ENCODE measurements at regions not wholly inside any gene's neighbourhood (a gene's known extent, or its start where the extent isn't known, plus 50 kb on each side); places are given as distances from the start of the nearest gene placed in this dataset.

- peaks cover 22% of the 10 kb centered on the region for H3K27me3 ChIP-seq (ENCODE audit: control insufficient read depth, insufficient read depth, low read length)
- H3K4me1 ChIP-seq (ENCODE audit: control insufficient read depth, insufficient read depth, low read length): peaks cover 6% of the 10 kb centered on the region
- no peaks in the 10 kb centered on the region for H3K36me3 ChIP-seq (ENCODE audit: control insufficient read depth, insufficient read depth, low read length)
- no peaks in the 10 kb centered on the region for H3K9me3 ChIP-seq (ENCODE audit: control insufficient read depth, insufficient read depth, low read length)
- H3K4me3 ChIP-seq (ENCODE audit: low read depth, low read length): no peak overlapping the region
- no peak overlapping the region for H3K9ac ChIP-seq (ENCODE audit: low read depth, low read length)
These were observed 412.3 kb downstream of the RNF144A start for GRCh38 chr2:7329465-7329864.

GRCh38 chr2:7333189-7333765 is 416.1 kb downstream of the RNF144A start:
- no peak overlapping the region for H3K4me3 ChIP-seq (ENCODE audit: low read depth, low read length)
- H3K4me1 ChIP-seq (ENCODE audit: control insufficient read depth, insufficient read depth, low read length): no peaks in the 10 kb centered on the region
- no peaks in the 10 kb centered on the region for H3K27me3 ChIP-seq (ENCODE audit: control insufficient read depth, insufficient read depth, low read length)
- no peak overlapping the region for H3K9ac ChIP-seq (ENCODE audit: low read depth, low read length)
- no peaks in the 10 kb centered on the region for H3K9me3 ChIP-seq (ENCODE audit: control insufficient read depth, insufficient read depth, low read length)
- no peaks in the 10 kb centered on the region for H3K36me3 ChIP-seq (ENCODE audit: control insufficient read depth, insufficient read depth, low read length)

GRCh38 chr2:7333960-7334493 is 416.8 kb downstream of the RNF144A start:
- H3K9me3 ChIP-seq (ENCODE audit: control insufficient read depth, insufficient read depth, low read length): no peaks in the 10 kb centered on the region
- no peaks in the 10 kb centered on the region for H3K27me3 ChIP-seq (ENCODE audit: control insufficient read depth, insufficient read depth, low read length)
- H3K36me3 ChIP-seq (ENCODE audit: control insufficient read depth, insufficient read depth, low read length): no peaks in the 10 kb centered on the region
- no peak overlapping the region for H3K9ac ChIP-seq (ENCODE audit: low read depth, low read length)
- H3K4me1 ChIP-seq (ENCODE audit: control insufficient read depth, insufficient read depth, low read length): no peaks in the 10 kb centered on the region
- no peak overlapping the region for H3K4me3 ChIP-seq (ENCODE audit: low read depth, low read length)

- no peak overlapping the region for H3K4me3 ChIP-seq (ENCODE audit: low read depth, low read length)
- no peaks in the 10 kb centered on the region for H3K9me3 ChIP-seq (ENCODE audit: control insufficient read depth, insufficient read depth, low read length)
- no peaks in the 10 kb centered on the region for H3K27me3 ChIP-seq (ENCODE audit: control insufficient read depth, insufficient read depth, low read length)
- H3K4me1 ChIP-seq (ENCODE audit: control insufficient read depth, insufficient read depth, low read length): no peaks in the 10 kb centered on the region
- H3K9ac ChIP-seq (ENCODE audit: low read depth, low read length): no peak overlapping the region
- H3K36me3 ChIP-seq (ENCODE audit: control insufficient read depth, insufficient read depth, low read length): no peaks in the 10 kb centered on the region
These were observed 421.7 kb downstream of the RNF144A start for GRCh38 chr2:7338961-7339360.

GRCh38 chr2:7346336-7346735 is 429.1 kb downstream of the RNF144A start:
- Histone ChIP-seq H3K36me3 (ENCODE audit: control insufficient read depth, insufficient read depth, low read length) (no peaks in the 10 kb centered on the region), H3K27me3 (ENCODE audit: control insufficient read depth, insufficient read depth, low read length) (no peaks in the 10 kb centered on the region), H3K9ac (ENCODE audit: low read depth, low read length) (no peak overlapping the region), H3K9me3 (ENCODE audit: control insufficient read depth, insufficient read depth, low read length) (no peaks in the 10 kb centered on the region), H3K4me1 (ENCODE audit: control insufficient read depth, insufficient read depth, low read length) (no peaks in the 10 kb centered on the region), H3K4me3 (ENCODE audit: low read depth, low read length) (no peak overlapping the region)

GRCh38 chr2:7348761-7349160 is 431.5 kb downstream of the RNF144A start:
- Histone ChIP-seq H3K27me3 (ENCODE audit: control insufficient read depth, insufficient read depth, low read length) (no peaks in the 10 kb centered on the region), H3K4me1 (ENCODE audit: control insufficient read depth, insufficient read depth, low read length) (no peaks in the 10 kb centered on the region), H3K9me3 (ENCODE audit: control insufficient read depth, insufficient read depth, low read length) (no peaks in the 10 kb centered on the region), H3K9ac (ENCODE audit: low read depth, low read length) (no peak overlapping the region), H3K4me3 (ENCODE audit: low read depth, low read length) (no peak overlapping the region), H3K36me3 (ENCODE audit: control insufficient read depth, insufficient read depth, low read length) (no peaks in the 10 kb centered on the region)

- Histone ChIP-seq H3K4me3 (ENCODE audit: low read depth, low read length) (no peak overlapping the region), H3K4me1 (ENCODE audit: control insufficient read depth, insufficient read depth, low read length) (no peaks in the 10 kb centered on the region), H3K27me3 (ENCODE audit: control insufficient read depth, insufficient read depth, low read length) (no peaks in the 10 kb centered on the region), H3K9me3 (ENCODE audit: control insufficient read depth, insufficient read depth, low read length) (no peaks in the 10 kb centered on the region), H3K36me3 (ENCODE audit: control insufficient read depth, insufficient read depth, low read length) (no peaks in the 10 kb centered on the region), H3K9ac (ENCODE audit: low read depth, low read length) (no peak overlapping the region)
These were observed 435.0 kb downstream of the RNF144A start for GRCh38 chr2:7352191-7352590.

- Histone ChIP-seq H3K27me3 (ENCODE audit: control insufficient read depth, insufficient read depth, low read length) (no peaks in the 10 kb centered on the region), H3K9me3 (ENCODE audit: control insufficient read depth, insufficient read depth, low read length) (no peaks in the 10 kb centered on the region), H3K36me3 (ENCODE audit: control insufficient read depth, insufficient read depth, low read length) (no peaks in the 10 kb centered on the region), H3K9ac (ENCODE audit: low read depth, low read length) (no peak overlapping the region), H3K4me3 (ENCODE audit: low read depth, low read length) (no peak overlapping the region), H3K4me1 (ENCODE audit: control insufficient read depth, insufficient read depth, low read length) (no peaks in the 10 kb centered on the region)
These were observed 436.4 kb downstream of the RNF144A start for GRCh38 chr2:7353571-7353970.

- H3K4me1 ChIP-seq (ENCODE audit: control insufficient read depth, insufficient read depth, low read length): no peaks in the 10 kb centered on the region
- no peaks in the 10 kb centered on the region for H3K36me3 ChIP-seq (ENCODE audit: control insufficient read depth, insufficient read depth, low read length)
- H3K9me3 ChIP-seq (ENCODE audit: control insufficient read depth, insufficient read depth, low read length): no peaks in the 10 kb centered on the region
- no peaks in the 10 kb centered on the region for H3K27me3 ChIP-seq (ENCODE audit: control insufficient read depth, insufficient read depth, low read length)
- H3K9ac ChIP-seq (ENCODE audit: low read depth, low read length): no peak overlapping the region
- no peak overlapping the region for H3K4me3 ChIP-seq (ENCODE audit: low read depth, low read length)
These were observed 438.6 kb downstream of the RNF144A start for GRCh38 chr2:7355781-7356180.

- H3K4me1 ChIP-seq (ENCODE audit: control insufficient read depth, insufficient read depth, low read length): no peaks in the 10 kb centered on the region
- H3K9me3 ChIP-seq (ENCODE audit: control insufficient read depth, insufficient read depth, low read length): no peaks in the 10 kb centered on the region
- no peaks in the 10 kb centered on the region for H3K27me3 ChIP-seq (ENCODE audit: control insufficient read depth, insufficient read depth, low read length)
- H3K4me3 ChIP-seq (ENCODE audit: low read depth, low read length): no peak overlapping the region
- H3K9ac ChIP-seq (ENCODE audit: low read depth, low read length): no peak overlapping the region
- H3K36me3 ChIP-seq (ENCODE audit: control insufficient read depth, insufficient read depth, low read length): no peaks in the 10 kb centered on the region
These were observed 439.8 kb downstream of the RNF144A start for GRCh38 chr2:7356909-7357584.

GRCh38 chr2:7357993-7358392 is 440.8 kb downstream of the RNF144A start:
- Histone ChIP-seq H3K36me3 (ENCODE audit: control insufficient read depth, insufficient read depth, low read length) (no peaks in the 10 kb centered on the region), H3K9ac (ENCODE audit: low read depth, low read length) (no peak overlapping the region), H3K4me1 (ENCODE audit: control insufficient read depth, insufficient read depth, low read length) (no peaks in the 10 kb centered on the region), H3K4me3 (ENCODE audit: low read depth, low read length) (no peak overlapping the region), H3K27me3 (ENCODE audit: control insufficient read depth, insufficient read depth, low read length) (no peaks in the 10 kb centered on the region), H3K9me3 (ENCODE audit: control insufficient read depth, insufficient read depth, low read length) (no peaks in the 10 kb centered on the region)

GRCh38 chr2:7358865-7359447 is 441.7 kb downstream of the RNF144A start:
- Histone ChIP-seq H3K9me3 (ENCODE audit: control insufficient read depth, insufficient read depth, low read length) (no peaks in the 10 kb centered on the region), H3K36me3 (ENCODE audit: control insufficient read depth, insufficient read depth, low read length) (no peaks in the 10 kb centered on the region), H3K4me1 (ENCODE audit: control insufficient read depth, insufficient read depth, low read length) (no peaks in the 10 kb centered on the region), H3K27me3 (ENCODE audit: control insufficient read depth, insufficient read depth, low read length) (no peaks in the 10 kb centered on the region), H3K4me3 (ENCODE audit: low read depth, low read length) (no peak overlapping the region), H3K9ac (ENCODE audit: low read depth, low read length) (no peak overlapping the region)
